ENCODE measurements at regions not wholly inside any gene's neighbourhood (a gene's known extent, or its start where the extent isn't known, plus 50 kb on each side); places are given as distances from the start of the nearest gene placed in this dataset.

- H3K27ac ChIP-seq (ENCODE audit: insufficient read depth, low read length): no peak overlapping the region
- TF ChIP-seq EZH2 (IDR thresholded peaks at IDR 0.05; ENCODE audit: low read length, missing control alignments): no peak
- H3K4me2 ChIP-seq (ENCODE audit: extremely low read depth, insufficient read depth, low read length): no peak overlapping the region
- H3K4me1 ChIP-seq (ENCODE audit: control insufficient read depth, extremely low read depth, insufficient read depth, low read length): no peaks in the 10 kb centered on the region
- no peak overlapping the region for H2AFZ ChIP-seq (ENCODE audit: low read length)
- no peak for DNase-seq (ENCODE audit: low read depth in 2 of 2)
- no peaks in the 10 kb centered on the region for H3K27me3 ChIP-seq (ENCODE audit: control insufficient read depth, insufficient read depth, low read length)
- no peaks in the 10 kb centered on the region for H3K36me3 ChIP-seq (ENCODE audit: control insufficient read depth, insufficient read depth, low read length)
- H3K9ac ChIP-seq (ENCODE audit: insufficient read depth, low read length): no peak overlapping the region
- no peaks in the 10 kb centered on the region for H3K79me2 ChIP-seq (ENCODE audit: control insufficient read depth, insufficient read depth, low read length)
- H3K4me3 ChIP-seq (replicated peaks in 1 of 4; ENCODE audit: control extremely low read depth in 1 of 4, insufficient read depth in 1 of 4, low read depth in 3 of 4, low read length in 4 of 4): no peak overlapping the region
- H3K9me3 ChIP-seq (ENCODE audit: control insufficient read depth, insufficient read depth, low read depth, low read length): no peaks in the 10 kb centered on the region
- no peaks in the 10 kb centered on the region for H4K20me1 ChIP-seq (ENCODE audit: control insufficient read depth, extremely low read depth, insufficient read depth, low read length)
These were observed 817.6 kb downstream of the CCSER2 start for GRCh38 chr10:85145966-85146365.

DNA sequence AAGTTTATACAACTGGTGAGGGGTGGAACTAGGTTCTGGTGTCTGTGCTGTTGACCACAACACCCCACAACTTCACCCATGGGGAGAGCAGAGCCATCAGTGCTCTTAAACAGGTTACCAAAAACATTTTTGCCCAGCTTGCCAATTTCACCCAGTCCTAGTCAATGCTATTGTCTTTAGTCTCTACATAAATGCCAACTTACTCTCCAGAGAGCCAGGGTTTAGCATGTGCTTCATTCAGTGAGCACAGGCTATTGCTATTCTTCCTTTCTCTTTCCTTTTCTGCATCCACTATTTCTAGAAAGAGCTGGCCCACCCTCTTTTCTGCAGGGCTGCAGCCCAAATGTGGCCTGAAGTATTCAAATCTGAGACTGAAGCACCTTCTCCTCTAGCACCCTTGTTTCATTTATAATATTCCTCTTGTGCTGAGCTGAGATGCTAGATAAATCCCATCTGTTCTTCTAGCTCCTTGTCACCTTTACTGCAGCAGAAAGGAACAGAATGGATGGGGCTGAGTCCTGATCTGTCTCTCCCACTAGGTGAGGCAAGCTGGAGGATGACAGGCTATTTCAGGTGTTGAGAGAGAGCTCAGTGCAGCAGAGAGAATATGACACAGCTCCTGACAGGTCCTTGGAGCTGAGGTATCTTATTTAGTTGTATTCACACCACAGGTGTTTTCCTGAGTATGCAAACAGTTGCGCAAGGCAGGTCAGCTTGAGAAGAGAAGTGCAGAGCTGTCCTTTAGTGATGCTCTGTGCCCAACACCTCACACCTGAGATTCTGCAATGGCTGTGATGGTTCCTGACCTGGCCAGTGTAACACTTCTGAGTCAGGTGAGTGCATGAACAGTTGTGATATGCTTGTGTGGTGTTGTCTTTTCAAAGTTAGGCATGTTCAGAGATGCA lies 819.2 kb downstream of the CCSER2 start:
- no peak overlapping the region for H3K9ac ChIP-seq (ENCODE audit: insufficient read depth, low read length)
- H3K27me3 ChIP-seq (ENCODE audit: control insufficient read depth, insufficient read depth, low read length): no peaks in the 10 kb centered on the region

DNA sequence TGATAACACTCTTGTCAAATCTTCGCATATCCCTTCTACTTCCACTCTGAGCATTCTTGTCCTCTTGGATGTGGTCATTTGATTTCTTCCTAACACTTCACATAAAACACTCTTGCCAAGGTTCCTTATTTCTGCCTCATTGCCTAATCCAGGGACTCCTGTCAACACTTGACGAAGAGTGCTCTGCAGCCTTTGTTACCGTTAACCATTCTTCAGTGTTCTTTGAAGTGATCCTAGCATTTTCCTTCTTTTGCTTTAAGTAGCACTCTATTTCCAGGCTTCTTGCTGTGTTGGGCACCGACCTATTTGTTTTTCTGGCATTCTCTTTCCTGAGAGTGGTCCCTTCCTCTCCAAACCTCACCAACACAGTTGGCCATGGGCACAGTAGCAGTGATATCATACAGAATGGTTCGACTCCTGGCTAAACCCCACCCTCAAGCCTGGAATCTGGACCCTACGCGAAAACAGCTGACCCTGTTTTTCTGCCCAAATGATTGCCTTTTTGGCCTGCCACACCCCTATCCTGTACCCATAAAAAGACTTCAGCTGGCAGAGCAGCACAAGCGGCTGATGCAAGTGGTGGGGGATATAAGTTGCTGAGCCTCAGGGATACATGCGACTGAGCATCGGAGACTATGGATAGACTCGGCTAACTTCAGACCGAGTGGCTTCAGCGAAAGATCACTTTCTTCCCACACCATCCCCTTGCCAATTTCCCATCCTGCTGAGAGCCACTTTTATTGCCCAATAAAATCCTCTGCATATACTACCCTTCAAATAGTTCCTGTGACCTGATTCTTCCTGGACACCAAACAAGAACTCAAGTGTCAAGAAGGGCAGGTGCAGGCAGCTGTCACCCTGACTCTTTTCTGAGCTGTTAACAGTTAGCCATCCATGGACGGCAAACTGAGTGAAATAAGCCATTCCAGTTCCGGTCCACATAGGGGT lies 820.6 kb downstream of the CCSER2 start:
- H2AFZ ChIP-seq (ENCODE audit: low read length): no peak overlapping the region
- no peak overlapping the region for H3K4me3 ChIP-seq (replicated peaks in 1 of 4; ENCODE audit: control extremely low read depth in 1 of 4, insufficient read depth in 1 of 4, low read depth in 3 of 4, low read length in 4 of 4)
- no peaks in the 10 kb centered on the region for H3K36me3 ChIP-seq (ENCODE audit: control insufficient read depth, insufficient read depth, low read length)
- no peaks in the 10 kb centered on the region for H3K9me3 ChIP-seq (ENCODE audit: control insufficient read depth, insufficient read depth, low read depth, low read length)
- DNase-seq (ENCODE audit: low read depth in 2 of 2): no peak
- no peaks in the 10 kb centered on the region for H4K20me1 ChIP-seq (ENCODE audit: control insufficient read depth, extremely low read depth, insufficient read depth, low read length)
- no peak overlapping the region for H3K9ac ChIP-seq (ENCODE audit: insufficient read depth, low read length)
- no peaks in the 10 kb centered on the region for H3K79me2 ChIP-seq (ENCODE audit: control insufficient read depth, insufficient read depth, low read length)
- H3K27ac ChIP-seq (ENCODE audit: insufficient read depth, low read length): no peak overlapping the region
- H3K4me1 ChIP-seq (ENCODE audit: control insufficient read depth, extremely low read depth, insufficient read depth, low read length): no peaks in the 10 kb centered on the region
- H3K27me3 ChIP-seq (ENCODE audit: control insufficient read depth, insufficient read depth, low read length): no peaks in the 10 kb centered on the region
- TF ChIP-seq CTCF (conservative IDR thresholded peaks at IDR 0.05 in 1 of 2, IDR thresholded peaks at IDR 0.05 in 1 of 2; ENCODE audit: low read depth in 1 of 2, low read length in 2 of 2) (no peak), EZH2 (IDR thresholded peaks at IDR 0.05; ENCODE audit: low read length, missing control alignments) (no peak)
- no peak overlapping the region for H3K4me2 ChIP-seq (ENCODE audit: extremely low read depth, insufficient read depth, low read length)

More for the DNA sequence above, 819.2 kb downstream of the CCSER2 start:
- H3K4me2 ChIP-seq (ENCODE audit: extremely low read depth, insufficient read depth, low read length): no peak overlapping the region
- no peak overlapping the region for H2AFZ ChIP-seq (ENCODE audit: low read length)
- H3K27ac ChIP-seq (ENCODE audit: insufficient read depth, low read length): no peak overlapping the region
- no peak overlapping the region for H3K4me3 ChIP-seq (replicated peaks in 1 of 4; ENCODE audit: control extremely low read depth in 1 of 4, insufficient read depth in 1 of 4, low read depth in 3 of 4, low read length in 4 of 4)
- no peaks in the 10 kb centered on the region for H3K36me3 ChIP-seq (ENCODE audit: control insufficient read depth, insufficient read depth, low read length)
- no peaks in the 10 kb centered on the region for H3K79me2 ChIP-seq (ENCODE audit: control insufficient read depth, insufficient read depth, low read length)
- no peaks in the 10 kb centered on the region for H3K4me1 ChIP-seq (ENCODE audit: control insufficient read depth, extremely low read depth, insufficient read depth, low read length)
- no peaks in the 10 kb centered on the region for H3K9me3 ChIP-seq (ENCODE audit: control insufficient read depth, insufficient read depth, low read depth, low read length)
- no peak for DNase-seq (ENCODE audit: low read depth in 2 of 2)
- TF ChIP-seq EZH2 (IDR thresholded peaks at IDR 0.05; ENCODE audit: low read length, missing control alignments) (no peak), CTCF (conservative IDR thresholded peaks at IDR 0.05 in 1 of 2, IDR thresholded peaks at IDR 0.05 in 1 of 2; ENCODE audit: low read depth in 1 of 2, low read length in 2 of 2) (no peak)
- H4K20me1 ChIP-seq (ENCODE audit: control insufficient read depth, extremely low read depth, insufficient read depth, low read length): no peaks in the 10 kb centered on the region

Data from fibroblast of lung (primary cell).